ENCODE measurements at regions not wholly inside any gene's neighbourhood (a gene's known extent, or its start where the extent isn't known, plus 50 kb on each side); places are given as distances from the start of the nearest gene placed in this dataset.
"Not testable (repeated sequence)": the region's sequence is repeated elsewhere in the genome, so short reads cannot be mapped to it uniquely, and the experiment has no call there.

DNA sequence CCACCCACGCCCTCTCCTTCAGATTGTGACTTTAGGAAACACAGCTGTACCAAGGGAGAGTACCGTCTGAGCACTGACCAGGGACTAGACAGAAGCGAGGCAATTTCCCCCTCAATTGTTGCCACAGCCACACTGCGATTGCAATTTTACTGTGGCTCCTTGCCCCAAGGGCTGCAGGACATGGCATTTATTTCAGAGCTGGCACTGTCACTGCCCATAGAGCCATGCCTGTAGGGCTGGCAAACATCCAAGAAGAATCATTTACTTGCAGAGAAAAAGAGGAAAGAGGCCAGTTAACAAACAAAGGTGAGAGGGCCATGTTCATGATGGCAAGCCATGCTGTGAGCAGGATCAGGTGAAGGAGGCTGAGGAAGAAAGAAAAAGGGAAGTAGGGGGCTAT, 129.6 kb downstream of the EMP1 start:
- Histone ChIP-seq H3K36me3 (ENCODE audit: control insufficient read depth in 4 of 4, insufficient read depth in 4 of 4, low read length in 4 of 4) (no peaks in the 10 kb centered on the region), H3K27ac (ENCODE audit: low read depth in 1 of 2, low read length in 1 of 2) (no peak overlapping the region), H3K4me3 (no peak overlapping the region), H3K9me3 (ENCODE audit: control insufficient read depth in 4 of 4, insufficient read depth in 3 of 4, low read length in 3 of 4) (no peaks in the 10 kb centered on the region), H3K4me1 (ENCODE audit: control insufficient read depth in 5 of 5, insufficient read depth in 5 of 5, low read length in 5 of 5) (no peaks in the 10 kb centered on the region), H3K27me3 (ENCODE audit: control insufficient read depth in 3 of 3, insufficient read depth in 3 of 3, low read length in 2 of 3) (no peaks in the 10 kb centered on the region), H3K9ac (ENCODE audit: insufficient read depth in 1 of 2, low read length in 2 of 2) (no peak overlapping the region)
- ATAC-seq (ENCODE audit: insufficient read depth, low FRiP score) = no peak
- WGBS, 2 donors = 78 to 81% methylated on average over 4 of the region's 4 CpGs
- DNase-seq = no peak
- TF ChIP-seq CTCF (IDR thresholded peaks at IDR 0.05; ENCODE audit: control extremely low read depth, extremely low read depth) = no peak

- H3K9me3 ChIP-seq (ENCODE audit: control insufficient read depth in 4 of 4, insufficient read depth in 3 of 4, low read length in 3 of 4); ATAC-seq (ENCODE audit: insufficient read depth, low FRiP score); DNase-seq; H3K9ac ChIP-seq (ENCODE audit: insufficient read depth in 1 of 2, low read length in 2 of 2); H3K4me1 ChIP-seq (ENCODE audit: control insufficient read depth in 5 of 5, insufficient read depth in 5 of 5, low read length in 5 of 5); H3K4me3 ChIP-seq; H3K27ac ChIP-seq (ENCODE audit: low read depth in 1 of 2, low read length in 1 of 2); H3K27me3 ChIP-seq (ENCODE audit: control insufficient read depth in 3 of 3, insufficient read depth in 3 of 3, low read length in 2 of 3); H3K36me3 ChIP-seq (ENCODE audit: control insufficient read depth in 4 of 4, insufficient read depth in 4 of 4, low read length in 4 of 4): not testable (repeated sequence)
- WGBS, 2 donors = 91 to 98% methylated on average over 2 of the region's 3 CpGs
Measured at GRCh38 chr12:13325037-13325436, 128.5 kb downstream of the EMP1 start.

GRCh38 chr12:13318231-13319015, 121.9 kb downstream of the EMP1 start:
- H3K27ac ChIP-seq (ENCODE audit: low read depth in 1 of 2, low read length in 1 of 2) = no peak overlapping the region
- DNase-seq (no peak), ATAC-seq (ENCODE audit: insufficient read depth, low FRiP score) (no peak)
- H3K9me3 ChIP-seq (ENCODE audit: control insufficient read depth in 4 of 4, insufficient read depth in 3 of 4, low read length in 3 of 4) = peaks cover 0 to 9% (median 5%) of the 10 kb centered on the region in 4 donors
- no peaks in the 10 kb centered on the region for H3K4me1 ChIP-seq (ENCODE audit: control insufficient read depth in 5 of 5, insufficient read depth in 5 of 5, low read length in 5 of 5)
- WGBS, 2 donors = 90 to 94% methylated on average over 3 of the region's 3 CpGs
- H3K27me3 ChIP-seq (ENCODE audit: control insufficient read depth in 3 of 3, insufficient read depth in 3 of 3, low read length in 2 of 3) = no peaks in the 10 kb centered on the region
- no peak overlapping the region for H3K4me3 ChIP-seq
- H3K36me3 ChIP-seq (ENCODE audit: control insufficient read depth in 4 of 4, insufficient read depth in 4 of 4, low read length in 4 of 4) = no peaks in the 10 kb centered on the region
- no peak for TF ChIP-seq CTCF (IDR thresholded peaks at IDR 0.05; ENCODE audit: control extremely low read depth, extremely low read depth)
- no peak overlapping the region for H3K9ac ChIP-seq (ENCODE audit: insufficient read depth in 1 of 2, low read length in 2 of 2)

DNA sequence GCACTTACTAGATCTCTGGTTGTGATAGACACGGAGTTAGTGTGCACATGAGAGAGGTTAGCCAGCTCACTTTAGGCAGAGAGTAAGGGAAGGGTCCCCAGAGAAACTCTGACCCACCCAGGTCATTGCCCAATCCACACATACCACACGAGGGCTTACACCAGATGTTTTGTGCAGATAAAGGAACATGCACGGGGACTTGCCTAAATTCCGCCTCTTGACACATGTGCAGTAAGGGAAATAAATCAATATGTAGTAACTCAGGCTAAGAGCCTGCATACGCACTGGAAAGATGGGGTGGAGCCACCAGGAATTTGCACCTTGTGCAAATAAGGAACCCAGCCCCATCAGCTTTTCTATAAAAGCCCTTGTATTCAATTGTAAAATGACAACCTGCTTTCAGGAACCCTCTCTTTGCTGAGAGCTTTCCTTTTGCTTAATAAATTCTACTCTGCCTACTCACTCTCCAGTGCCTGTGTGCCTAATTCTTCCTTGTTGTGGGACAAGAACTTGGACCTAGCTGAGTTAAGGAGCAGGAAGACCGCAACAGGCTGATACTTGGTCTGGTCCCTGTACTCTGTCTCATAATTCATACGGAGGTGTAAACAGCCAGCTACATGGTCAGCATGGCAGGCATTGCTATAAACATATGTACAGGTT, 120.2 kb downstream of the EMP1 start:
- no peaks in the 10 kb centered on the region for H3K4me1 ChIP-seq (ENCODE audit: control insufficient read depth in 5 of 5, insufficient read depth in 5 of 5, low read length in 5 of 5)
- TF ChIP-seq CTCF (IDR thresholded peaks at IDR 0.05; ENCODE audit: control extremely low read depth, extremely low read depth) = no peak
- ATAC-seq (ENCODE audit: insufficient read depth, low FRiP score) (no peak), DNase-seq (no peak)
- no peaks in the 10 kb centered on the region for H3K36me3 ChIP-seq (ENCODE audit: control insufficient read depth in 4 of 4, insufficient read depth in 4 of 4, low read length in 4 of 4)
- peaks cover 0 to 2% (median 0%) of the 10 kb centered on the region in 3 donors for H3K27me3 ChIP-seq (ENCODE audit: control insufficient read depth in 3 of 3, insufficient read depth in 3 of 3, low read length in 2 of 3)
- 51 to 63% methylated on average over 7 of the region's 7 CpGs for WGBS, 2 donors
- no peak overlapping the region for H3K9ac ChIP-seq (ENCODE audit: insufficient read depth in 1 of 2, low read length in 2 of 2)
- H3K4me3 ChIP-seq = no peak overlapping the region
- H3K9me3 ChIP-seq (ENCODE audit: control insufficient read depth in 4 of 4, insufficient read depth in 3 of 4, low read length in 3 of 4) = peaks cover 0 to 9% (median 5%) of the 10 kb centered on the region in 4 donors
- H3K27ac ChIP-seq (ENCODE audit: low read depth in 1 of 2, low read length in 1 of 2) = no peak overlapping the region
